Sigmoid colon (tissue), 3 donors: ENCODE measurements at regions not wholly inside any gene's neighbourhood (a gene's known extent, or its start where the extent isn't known, plus 50 kb on each side); places are given as distances from the start of the nearest gene placed in this dataset.

Experiments used
- CTCF ChIP-seq, 4 experiments: fragments of 450-650 bp in 3 of 4; fragments of 200-600 bp in 1 of 4; IDR thresholded peaks; one replicate each; pipeline ENCODE4 v1.5.1; 2016 to 2019; ENCODE audit warnings: antibody characterized with exemption in 4 of 4, mild to moderate bottlenecking in 3 of 4, moderate library complexity in 2 of 4
- POLR2A ChIP-seq, 2 donors: fragments of 450-650 bp; IDR thresholded peaks; one replicate each; pipeline ENCODE4 v1.6.1; 2016; ENCODE audit warnings: antibody characterized with exemption in 2 of 2, mild to moderate bottlenecking in 2 of 2, moderate library complexity in 2 of 2

- TF ChIP-seq CTCF (IDR thresholded peaks at IDR 0.05) (no peak), POLR2A (IDR thresholded peaks at IDR 0.05) (no peak)
Measured at GRCh38 chr13:63367522-63368198, 1952.0 kb upstream of the PCDH20 start.
